ENCODE measurements at regions not wholly inside any gene's neighbourhood (a gene's known extent, or its start where the extent isn't known, plus 50 kb on each side); places are given as distances from the start of the nearest gene placed in this dataset.

- TF ChIP-seq POLR2A (IDR thresholded peaks at IDR 0.05) = no peak
- no peak for TF ChIP-seq POLR2AphosphoS5 (IDR thresholded peaks at IDR 0.05)
- TF ChIP-seq CTCF (IDR thresholded peaks at IDR 0.05) = no peak
These were observed 471.7 kb upstream of the HS3ST1 start for GRCh38 chr4:11900359-11900758.

Measured in transverse colon (tissue), 4 donors.